Lung (tissue), 11 donors: ENCODE measurements at regions not wholly inside any gene's neighbourhood (a gene's known extent, or its start where the extent isn't known, plus 50 kb on each side); places are given as distances from the start of the nearest gene placed in this dataset.

Source experiments
- ATAC-seq: fragments of 200-7000 bp; cut with Tn5 transposase; one replicate; pipeline ENCODE4 v1.9.1; 2020; ENCODE audit warnings: moderate number of reproducible peaks; ENCODE audit not compliant: insufficient read depth, low FRiP score
- DNase-seq, 3 donors: peaks; one replicate each; pipeline ENCODE4 v3.0.0-alpha.2; 2013 to 2017
- H3K27ac ChIP-seq, 2 donors: one replicate each; pipeline ENCODE4 v1.5.1; 2013; ENCODE audit warnings: mild to moderate bottlenecking in 2 of 2, moderate library complexity in 2 of 2, control low read depth in 1 of 2, inconsistent platforms in 1 of 2, low read depth in 1 of 2, low read length in 1 of 2
- H3K27me3 ChIP-seq, 3 donors: one replicate each; pipeline ENCODE4 v1.5.1; 2013; ENCODE audit warnings: low read length in 2 of 3; ENCODE audit not compliant: control insufficient read depth in 3 of 3, insufficient read depth in 3 of 3
- H3K36me3 ChIP-seq, 4 donors: one replicate each; pipeline ENCODE4 v1.5.1; 2013; ENCODE audit warnings: low read length in 4 of 4, mild to moderate bottlenecking in 1 of 4, moderate library complexity in 1 of 4; ENCODE audit not compliant: control insufficient read depth in 4 of 4, insufficient read depth in 4 of 4
- H3K4me1 ChIP-seq, 5 donors: one replicate each; pipeline ENCODE4 v1.5.1; 2013; ENCODE audit warnings: low read length in 5 of 5, mild to moderate bottlenecking in 2 of 5, moderate library complexity in 1 of 5; ENCODE audit not compliant: control insufficient read depth in 5 of 5, insufficient read depth in 5 of 5
- H3K4me3 ChIP-seq: one replicate; pipeline ENCODE4 v1.5.1; 2013; ENCODE audit warnings: mild to moderate bottlenecking, control low read depth, moderate library complexity
- H3K9ac ChIP-seq, 2 donors: one replicate each; pipeline ENCODE4 v1.5.1; 2013; ENCODE audit warnings: low read length in 2 of 2, control low read depth in 1 of 2; ENCODE audit not compliant: insufficient read depth in 1 of 2
- H3K9me3 ChIP-seq, 4 donors: one replicate each; pipeline ENCODE4 v1.5.1; 2013; ENCODE audit warnings: low read length in 3 of 4, mild to moderate bottlenecking in 1 of 4, moderate library complexity in 1 of 4; ENCODE audit not compliant: control insufficient read depth in 4 of 4, insufficient read depth in 3 of 4
- CTCF ChIP-seq: IDR thresholded peaks from 2 replicates; pipeline ENCODE4 v1.5.1; 2012; ENCODE audit warnings: mild to moderate bottlenecking; ENCODE audit errors: control extremely low read depth, extremely low read depth
- WGBS, 2 donors: extraction: QIAGEN DNeasy Blood & Tissue Kit; methylation state at CpG; one replicate each; pipeline ENCODE4 v1.1.7; 2013; 5-methylcytosine and 5-hydroxymethylcytosine counted together
- donor health status: control.
- donor health status: control.
- donor health status: Bipolar disorder and iron deficiency.
- donor health status: healthy.
- donor health status: DM: yes; HTN: yes; CAD: no.

- Histone ChIP-seq H3K36me3 (no peaks in the 10 kb centered on the region), H3K9me3 (peaks cover 0 to 6% (median 0%) of the 10 kb centered on the region in 4 donors), H3K27me3 (no peaks in the 10 kb centered on the region), H3K9ac (no peak overlapping the region), H3K4me1 (no peaks in the 10 kb centered on the region), H3K4me3 (no peak overlapping the region), H3K27ac (no peak overlapping the region)
- 94 to 95% methylated on average over 1 of the region's 1 CpG for WGBS, 2 donors
- DNase-seq (no peak), ATAC-seq (no peak)
- TF ChIP-seq CTCF = no peak
These were observed 89.0 kb upstream of the SELENOP start for GRCh38 chr5:42900734-42901133.

- Histone ChIP-seq H3K9me3 (peaks cover 0 to 6% (median 0%) of the 10 kb centered on the region in 4 donors), H3K36me3 (no peaks in the 10 kb centered on the region), H3K9ac (no peak overlapping the region), H3K27me3 (no peaks in the 10 kb centered on the region), H3K4me3 (no peak overlapping the region), H3K4me1 (no peaks in the 10 kb centered on the region), H3K27ac (no peak overlapping the region)
- 93 to 94% methylated on average over 14 of the region's 14 CpGs for WGBS, 2 donors
- ATAC-seq (no peak), DNase-seq (no peak)
- no peak for TF ChIP-seq CTCF
These were observed 87.1 kb upstream of the SELENOP start for GRCh38 chr5:42898760-42899159.

- TF ChIP-seq CTCF = no peak
These were observed 84.8 kb upstream of the SELENOP start for GRCh38 chr5:42896523-42896922.

GRCh38 chr5:42894057-42894456 is 82.4 kb upstream of the SELENOP start:
- no peaks in the 10 kb centered on the region for H3K36me3 ChIP-seq
- ATAC-seq = no peak
- no peak overlapping the region for H3K9ac ChIP-seq
- TF ChIP-seq CTCF = no peak
- H3K9me3 ChIP-seq = peaks cover 0 to under 1% (median 0%) of the 10 kb centered on the region in 4 donors
- H3K27ac ChIP-seq = no peak overlapping the region
- no peak overlapping the region for H3K4me3 ChIP-seq
- 56 to 69% methylated on average over 20 of the region's 20 CpGs for WGBS, 2 donors
- H3K4me1 ChIP-seq = no peaks in the 10 kb centered on the region
- no peaks in the 10 kb centered on the region for H3K27me3 ChIP-seq
- DNase-seq = no peak

More at GRCh38 chr5:42896523-42896922, 84.8 kb upstream of the SELENOP start:
- no peaks in the 10 kb centered on the region for H3K36me3 ChIP-seq
- H3K9ac ChIP-seq = no peak overlapping the region
- no peaks in the 10 kb centered on the region for H3K27me3 ChIP-seq
- H3K4me1 ChIP-seq = no peaks in the 10 kb centered on the region
- no peak overlapping the region for H3K27ac ChIP-seq
- DNase-seq = no peak
- H3K4me3 ChIP-seq = no peak overlapping the region
- ATAC-seq = no peak
- H3K9me3 ChIP-seq = peaks cover 0 to 3% (median 0%) of the 10 kb centered on the region in 4 donors
- WGBS, 2 donors = 80 to 86% methylated on average over 3 of the region's 3 CpGs
